ENCODE measurements at regions not wholly inside any gene's neighbourhood (a gene's known extent, or its start where the extent isn't known, plus 50 kb on each side); places are given as distances from the start of the nearest gene placed in this dataset.

GRCh38 chr11:37050311-37050710 lies 452.3 kb upstream of the RAG2 start:
- ATAC-seq (no peak), DNase-seq (no peak)

DNA sequence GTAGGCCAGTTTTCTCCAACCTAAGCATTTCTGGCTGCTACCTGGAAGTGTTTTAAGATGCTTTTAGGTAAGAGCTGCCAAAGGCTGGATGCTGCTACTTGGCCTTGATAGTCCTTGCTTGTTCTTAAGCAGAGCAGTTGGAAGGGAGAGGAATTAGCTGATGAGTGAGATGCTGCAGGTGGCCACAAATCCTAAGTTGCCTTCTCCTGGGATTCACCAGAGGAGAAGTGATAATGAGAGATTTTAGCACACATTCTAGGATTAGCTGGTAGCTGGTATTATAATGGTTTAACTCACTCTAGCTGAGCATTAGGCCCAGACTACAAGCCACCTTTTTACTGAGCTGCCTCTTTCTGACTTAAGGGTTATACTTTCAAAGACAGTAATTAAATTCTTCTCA lies 442.9 kb upstream of the RAG2 start:
- no peak for DNase-seq
- ATAC-seq: no peak

DNA sequence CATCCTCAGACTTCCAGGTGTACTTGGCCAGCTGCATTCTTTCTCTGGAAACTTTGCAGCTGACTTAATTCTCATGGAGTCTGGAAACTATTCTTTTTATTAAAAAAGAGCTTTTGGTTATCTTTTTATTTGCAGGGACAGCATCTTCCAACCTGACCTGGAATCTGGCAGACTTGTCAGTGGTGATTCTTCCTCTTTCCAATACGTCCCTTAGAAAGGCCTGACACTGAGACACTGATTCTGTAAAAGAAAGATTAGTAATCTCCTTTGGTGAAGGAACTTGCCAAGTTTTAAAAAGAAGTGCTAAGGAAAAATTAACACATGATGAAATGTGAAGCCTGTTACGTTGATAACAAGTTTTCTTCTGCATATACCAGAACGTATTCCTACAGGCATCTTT lies 440.9 kb upstream of the RAG2 start:
- DNase-seq (no peak), ATAC-seq (no peak)

- no peak for ATAC-seq
- no peak for DNase-seq
Observed at GRCh38 chr11:37026741-37027140, 428.7 kb upstream of the RAG2 start.

DNA sequence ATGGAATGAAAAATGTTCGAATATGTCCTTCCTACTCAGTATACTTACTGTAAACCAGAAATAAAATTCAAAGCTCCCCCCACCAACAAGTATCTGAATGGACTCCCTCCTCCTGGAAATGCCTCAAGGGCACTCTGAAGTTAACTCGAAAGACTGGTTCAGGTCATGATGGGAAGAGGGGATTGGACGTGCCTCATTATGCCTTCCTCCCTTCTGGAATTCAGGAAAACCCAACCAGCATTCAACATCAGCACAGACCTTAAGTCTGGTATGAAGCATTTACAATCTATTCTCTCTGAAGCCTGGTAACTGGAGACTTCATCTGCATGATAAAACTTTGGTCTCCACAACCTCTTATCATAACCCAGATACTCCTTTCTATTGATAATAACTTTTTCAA lies 428.3 kb upstream of the RAG2 start:
- DNase-seq: no peak
- no peak for ATAC-seq

- no peak for ATAC-seq
- DNase-seq: no peak
Observed at GRCh38 chr11:37006563-37006962, 408.5 kb upstream of the RAG2 start.

DNA sequence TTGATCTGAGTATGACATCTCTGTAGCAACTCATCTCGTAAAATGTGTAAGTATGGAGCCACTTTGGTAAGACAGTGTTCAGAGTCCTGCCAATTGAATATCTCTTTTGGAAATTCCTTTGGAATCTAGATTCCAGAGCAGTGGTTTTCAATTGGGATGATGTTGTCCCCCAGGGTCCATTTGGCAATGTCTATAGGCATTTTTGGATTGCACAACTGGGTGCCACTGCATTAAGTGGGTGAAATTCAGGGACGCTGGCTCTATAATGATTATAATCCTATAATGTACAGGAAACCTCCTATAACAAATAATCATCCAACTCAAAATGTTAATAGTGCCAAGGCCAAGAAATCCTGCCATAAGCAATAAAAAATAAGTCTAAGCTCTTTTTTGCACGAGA lies 404.8 kb upstream of the RAG2 start:
- DNase-seq: no peak
- ATAC-seq: no peak

DNA sequence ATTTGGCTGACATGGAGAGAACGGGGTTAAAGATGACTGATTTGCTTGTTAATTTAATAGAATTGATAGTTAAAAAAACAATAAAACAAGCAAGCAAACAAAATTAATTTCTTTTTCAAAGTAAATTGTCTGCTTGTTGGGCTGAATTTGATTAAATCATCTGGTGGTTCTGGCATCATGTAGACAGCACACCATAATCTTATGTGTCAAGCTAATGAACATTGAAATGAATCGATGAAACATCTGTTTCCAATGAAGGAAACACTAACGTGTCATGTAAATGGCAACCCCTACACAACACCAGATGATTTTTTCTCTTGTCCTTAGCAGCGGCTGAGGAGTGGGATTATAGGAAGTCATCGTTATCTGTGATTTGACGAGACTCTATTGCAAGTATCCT lies 399.6 kb upstream of the RAG2 start:
- DNase-seq (no peak), ATAC-seq (no peak)

DNA sequence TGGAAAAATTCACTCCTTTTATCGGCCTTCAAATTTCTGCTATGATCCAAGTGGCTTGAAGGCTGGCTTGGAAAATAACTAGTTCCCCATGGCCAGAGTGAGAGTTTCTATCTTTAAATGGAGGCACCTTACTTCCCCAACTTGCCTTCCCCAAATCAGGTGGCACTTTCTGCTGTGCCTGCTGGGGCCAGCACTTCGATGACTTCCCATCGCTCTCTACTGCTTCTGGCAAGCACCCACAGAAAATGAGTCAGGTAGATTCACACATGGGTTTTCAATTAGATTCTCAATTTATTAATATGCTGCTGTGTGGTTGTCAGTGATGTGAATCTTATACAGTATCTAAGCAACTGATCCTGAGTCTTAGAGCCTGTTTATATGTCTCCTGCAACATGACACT lies 398.8 kb upstream of the RAG2 start:
- no peak for DNase-seq
- ATAC-seq: no peak

- no peak for ATAC-seq
- DNase-seq: no peak
Observed at GRCh38 chr11:36994208-36994607, 396.2 kb upstream of the RAG2 start.

GRCh38 chr11:36988556-36988955 lies 390.5 kb upstream of the RAG2 start:
- DNase-seq (no peak), ATAC-seq (no peak)

- ATAC-seq (no peak), DNase-seq (no peak)
Observed at GRCh38 chr11:36985562-36985961, 387.5 kb upstream of the RAG2 start.

GRCh38 chr11:36976741-36977140 lies 378.7 kb upstream of the RAG2 start:
- no peak for DNase-seq
- ATAC-seq: no peak

DNA sequence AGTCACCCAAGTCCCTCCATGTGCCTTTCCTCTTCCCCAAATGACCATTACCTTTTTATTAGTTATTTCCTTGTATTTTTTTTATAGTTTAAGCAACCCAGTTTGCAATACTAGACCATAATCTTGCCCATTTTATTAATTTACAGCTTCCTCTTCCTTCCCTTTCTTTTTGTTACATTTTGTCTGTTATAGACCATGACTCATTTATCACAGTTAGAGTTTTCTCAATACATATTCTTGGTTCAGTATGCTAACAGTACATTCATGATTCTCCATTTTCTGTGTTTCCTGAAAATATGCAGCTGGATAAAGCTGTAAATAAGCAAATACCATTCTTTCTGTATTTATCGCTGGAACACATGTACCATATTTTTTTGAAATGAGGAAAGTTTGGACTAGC lies 376.7 kb upstream of the RAG2 start:
- DNase-seq: no peak

GRCh38 chr11:36953976-36954375 lies 355.9 kb upstream of the RAG2 start:
- DNase-seq (no peak), ATAC-seq (no peak)

More for the DNA sequence above, 376.7 kb upstream of the RAG2 start:
- no peak for ATAC-seq

DNA sequence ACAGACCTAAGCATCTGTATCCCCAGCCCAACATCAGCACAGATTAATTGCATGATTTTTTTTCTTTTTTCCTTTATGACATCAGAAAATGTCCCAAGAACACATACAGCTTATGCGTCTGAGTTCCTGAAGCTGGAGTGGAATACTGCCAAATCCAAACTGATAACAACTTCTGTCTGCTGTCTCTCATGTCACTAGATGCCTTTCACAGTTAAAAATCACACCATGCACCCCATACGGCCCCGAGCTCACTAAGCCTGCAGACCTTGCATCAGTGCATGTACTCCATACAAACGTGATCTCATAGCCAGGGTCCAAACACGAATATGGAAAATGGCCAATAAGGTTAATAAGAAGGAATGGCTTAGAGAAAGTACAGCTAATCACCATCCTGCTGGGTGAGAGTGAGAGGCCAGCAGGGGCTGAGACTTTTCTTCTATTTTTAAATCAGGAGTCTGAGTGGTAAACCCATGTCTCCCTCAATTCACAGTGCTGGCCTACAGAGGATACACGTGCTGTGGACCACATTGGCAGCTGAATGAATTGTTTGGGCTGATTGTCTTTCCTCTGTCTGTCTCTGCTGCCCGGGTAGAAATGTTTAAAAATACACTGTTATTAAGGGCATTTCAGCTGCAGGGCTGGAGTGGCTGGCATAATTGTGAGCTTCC lies 350.6 kb upstream of the RAG2 start:
- DNase-seq (no peak), ATAC-seq (no peak)

DNA sequence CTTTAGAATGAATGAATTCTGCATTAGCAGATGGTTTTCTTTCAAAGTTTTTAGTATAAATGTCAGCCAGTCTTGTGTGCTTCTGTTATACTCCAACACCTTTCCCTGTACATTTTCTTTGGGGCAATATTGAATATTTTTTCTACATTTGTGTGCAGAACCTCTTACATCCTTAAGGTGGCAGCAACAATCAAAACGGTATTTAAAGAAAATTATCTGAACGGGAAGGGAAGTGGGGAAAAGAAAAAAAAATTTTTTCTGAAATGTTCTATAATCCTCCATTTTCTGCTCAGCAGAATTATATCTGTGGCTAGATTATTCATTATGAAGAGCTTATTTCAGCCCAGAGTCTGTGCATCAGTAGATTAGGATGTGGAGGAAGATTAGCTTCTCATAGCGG lies 347.3 kb upstream of the RAG2 start:
- ATAC-seq: no peak
- DNase-seq: no peak

GRCh38 chr11:36933481-36933880 lies 335.4 kb upstream of the RAG2 start:
- DNase-seq (no peak), ATAC-seq (no peak)

DNA sequence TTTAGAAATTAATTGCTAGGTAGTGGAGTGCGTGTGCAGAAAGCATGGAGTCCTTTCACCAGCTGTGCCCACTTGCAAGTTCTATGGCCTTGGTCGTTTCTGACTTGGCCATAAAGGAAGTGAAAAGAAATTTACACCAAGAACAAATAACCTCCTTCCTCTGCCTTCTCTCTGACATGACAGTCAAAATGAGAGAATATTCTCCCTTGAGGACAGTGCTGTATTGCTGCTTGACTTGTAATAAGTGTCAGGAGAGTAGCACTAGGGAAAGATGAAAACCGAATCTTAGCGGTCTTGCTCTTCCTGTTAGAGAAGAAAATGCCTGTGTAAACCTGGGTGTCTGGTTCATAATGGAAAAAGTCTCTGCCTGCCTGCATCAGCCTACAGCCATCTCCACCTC lies 333.1 kb upstream of the RAG2 start:
- DNase-seq (no peak), ATAC-seq (no peak)

DNA sequence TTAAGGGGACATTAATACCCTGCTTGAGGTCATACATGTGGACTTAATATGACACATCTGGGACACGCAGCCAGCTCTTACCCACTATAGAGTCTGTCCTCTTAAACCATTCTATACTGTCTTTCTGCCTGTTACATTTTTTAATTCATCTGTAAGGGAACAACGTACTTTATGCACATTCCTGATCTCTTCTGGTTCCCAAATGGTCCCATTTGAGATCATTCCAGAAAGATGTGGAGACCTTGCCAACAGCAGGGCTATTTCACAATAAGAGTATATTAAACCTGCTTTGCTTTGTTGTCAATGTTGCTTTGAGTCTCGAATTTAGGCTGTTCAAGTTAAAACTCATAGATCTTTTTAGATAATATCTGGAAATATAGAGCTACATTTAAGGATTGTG lies 332.2 kb upstream of the RAG2 start:
- DNase-seq (no peak), ATAC-seq (no peak)

DNA sequence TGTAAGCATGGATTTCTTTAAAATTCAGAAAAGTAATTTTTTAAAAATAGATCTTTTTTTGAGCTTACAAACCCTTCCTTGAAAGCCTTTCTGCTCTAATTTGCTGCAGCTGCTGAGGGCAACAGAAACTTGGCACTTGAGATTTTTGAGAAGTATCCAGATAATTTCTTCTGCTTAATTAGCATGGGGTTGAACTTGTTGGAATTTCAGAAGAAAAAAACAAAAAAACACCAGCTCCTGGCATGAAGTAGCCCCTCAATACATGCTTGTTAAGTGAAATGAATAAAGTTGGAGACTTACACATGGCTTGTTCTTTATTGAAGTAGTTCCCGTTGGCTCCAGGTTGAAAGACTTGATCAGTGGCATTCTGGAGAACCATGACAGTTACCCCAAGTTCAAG lies 331.4 kb upstream of the RAG2 start:
- ATAC-seq (no peak), DNase-seq (no peak)

DNA sequence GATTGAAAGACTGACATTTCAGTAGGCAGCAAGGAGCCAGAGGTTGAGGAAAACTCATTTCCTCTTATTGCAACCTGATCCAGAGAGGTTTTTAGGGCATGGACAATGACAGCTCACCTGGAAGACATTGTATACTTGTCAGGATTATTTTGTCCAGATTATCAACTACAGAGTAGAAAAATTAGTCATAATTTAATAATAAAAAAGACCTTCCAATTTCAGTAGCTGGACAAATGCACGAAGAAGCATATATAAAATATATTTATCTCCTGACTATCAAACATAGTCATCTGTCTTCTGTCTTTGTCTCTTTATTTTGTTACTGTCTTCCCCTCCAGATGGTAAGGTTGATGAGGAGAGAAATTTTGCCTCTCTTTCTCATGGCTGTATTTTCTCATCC lies 330.6 kb upstream of the RAG2 start:
- ATAC-seq (no peak), DNase-seq (no peak)

- ATAC-seq: no peak
- no peak for DNase-seq
Observed at GRCh38 chr11:36899800-36900199, 301.8 kb upstream of the RAG2 start.

- ATAC-seq: no peak
- no peak for DNase-seq
Observed at GRCh38 chr11:36890841-36891240, 292.8 kb upstream of the RAG2 start.

GRCh38 chr11:36890121-36890679 lies 292.2 kb upstream of the RAG2 start:
- ATAC-seq: no peak

More at GRCh38 chr11:36890121-36890679, 292.2 kb upstream of the RAG2 start:
- DNase-seq: no peak

Data from stimulated activated naive CD8-positive, alpha-beta T cell treated with anti-CD3 and anti-CD28 coated beads, Interleukin-15, Interleukin-2, amounts not matched to agents 100 U/mL and 50 U/mL, for 24 hours (primary cell).